ENCODE measurements at regions not wholly inside any gene's neighbourhood (a gene's known extent, or its start where the extent isn't known, plus 50 kb on each side); places are given as distances from the start of the nearest gene placed in this dataset.

- H3K4me3 ChIP-seq (ENCODE audit: low read depth, low read length), result no peak overlapping the region
- peak; percentile 72 for TF ChIP-seq CTCF (IDR thresholded peaks at IDR 0.05; ENCODE audit: control insufficient read depth, extremely low read depth, insufficient read depth)
- DNase-seq (ENCODE audit: low read depth), result no peak
Measured at GRCh38 chr4:121484633-121485032, 103.8 kb upstream of the QRFPR start.

- no peak for TF ChIP-seq CTCF (IDR thresholded peaks at IDR 0.05; ENCODE audit: control insufficient read depth, extremely low read depth, insufficient read depth)
- H3K4me3 ChIP-seq (ENCODE audit: low read depth, low read length), result no peak overlapping the region
- DNase-seq (ENCODE audit: low read depth), result no peak
Measured at GRCh38 chr4:121479808-121480207, 99.0 kb upstream of the QRFPR start.

- TF ChIP-seq CTCF (IDR thresholded peaks at IDR 0.05; ENCODE audit: control insufficient read depth, extremely low read depth, insufficient read depth), result no peak
- no peak for DNase-seq (ENCODE audit: low read depth)
- no peak overlapping the region for H3K4me3 ChIP-seq (ENCODE audit: low read depth, low read length)
Measured at GRCh38 chr4:121477480-121477879, 96.7 kb upstream of the QRFPR start.

- DNase-seq (ENCODE audit: low read depth), result no peak
- H3K4me3 ChIP-seq (ENCODE audit: low read depth, low read length), result no peak overlapping the region
- no peak for TF ChIP-seq CTCF (IDR thresholded peaks at IDR 0.05; ENCODE audit: control insufficient read depth, extremely low read depth, insufficient read depth)
Measured at GRCh38 chr4:121477079-121477478, 96.3 kb upstream of the QRFPR start.

GRCh38 chr4:121472937-121473721 lies 92.3 kb upstream of the QRFPR start:
- no peak overlapping the region for H3K4me3 ChIP-seq (ENCODE audit: low read depth, low read length)
- TF ChIP-seq CTCF (IDR thresholded peaks at IDR 0.05; ENCODE audit: control insufficient read depth, extremely low read depth, insufficient read depth), result no peak
- no peak for DNase-seq (ENCODE audit: low read depth)

GRCh38 chr4:121464854-121465253 lies 84.0 kb upstream of the QRFPR start:
- no peak for TF ChIP-seq CTCF (IDR thresholded peaks at IDR 0.05; ENCODE audit: control insufficient read depth, extremely low read depth, insufficient read depth)
- DNase-seq (ENCODE audit: low read depth), result no peak
- H3K4me3 ChIP-seq (ENCODE audit: low read depth, low read length), result no peak overlapping the region
